T-cell (primary cell): ENCODE measurements at regions not wholly inside any gene's neighbourhood (a gene's known extent, or its start where the extent isn't known, plus 50 kb on each side); places are given as distances from the start of the nearest gene placed in this dataset.

Experiments used
- ATAC-seq, 4 experiments: fragments of 200-7000 bp in 3 of 4; fragments of 150-1000 bp in 1 of 4; cut with Tn5 transposase; replicated peaks in 1 of 4; 1 replicate in 3 of 4; 2 replicates in 1 of 4; pipeline ENCODE4 v1.10.0; 2021; ENCODE audit warnings: moderate library complexity in 3 of 4, mild to moderate bottlenecking in 2 of 4, moderate number of reproducible peaks in 1 of 4
- CTCF ChIA-PET, 2 donors: fragments of 300-600 bp; sonication (Branson Sonifier 250); formaldehyde crosslinking; loops; one replicate each; lab custom pipeline; 2022; ENCODE audit warnings: antibody characterized with exemption in 2 of 2; lab: Charles Lee
- POLR2A ChIA-PET, 2 donors: fragments of 300-600 bp; sonication (Branson Sonifier 250); formaldehyde crosslinking; loops; one replicate each; lab custom pipeline; 2022; ENCODE audit warnings: antibody characterized with exemption in 2 of 2; lab: Charles Lee
- DNase-seq, 35 experiments: peaks; one replicate each; pipeline versions ENCODE4 v3.0.0 to v3.0.0-alpha.2; 2013 to 2023
- H3K27ac ChIP-seq: one replicate; pipeline ENCODE4 v1.5.1; 2013; ENCODE audit warnings: low read length
- H3K27me3 ChIP-seq, 2 experiments: replicated peaks in 1 of 2; 1 replicate in 1 of 2; 2 replicates in 1 of 2; pipeline versions ENCODE4 v1.6.1 to v1.7.0; 2013; ENCODE audit warnings: low read length in 1 of 2, mixed read lengths in 1 of 2; ENCODE audit not compliant: control insufficient read depth in 2 of 2, insufficient read depth in 2 of 2; ENCODE audit errors: extremely low read depth in 1 of 2
- H3K36me3 ChIP-seq, 2 donors: 1 replicate in 1 of 2; 2 replicates in 1 of 2; pipeline versions ENCODE4 v1.6.1 to v1.7.0; 2013; ENCODE audit warnings: low read length in 1 of 2; ENCODE audit not compliant: control insufficient read depth in 2 of 2, insufficient read depth in 1 of 2; ENCODE audit errors: extremely low read depth in 1 of 2
- H3K4me1 ChIP-seq, 2 experiments: 1 replicate in 1 of 2; 2 replicates in 1 of 2; pipeline versions ENCODE4 v1.6.1 to v1.7.0; 2013; ENCODE audit warnings: low read length in 2 of 2, mixed read lengths in 1 of 2; ENCODE audit not compliant: insufficient read depth in 2 of 2, control insufficient read depth in 1 of 2; ENCODE audit errors: extremely low read depth in 1 of 2
- H3K4me3 ChIP-seq, 2 donors: 1 replicate in 1 of 2; 2 replicates in 1 of 2; pipeline versions ENCODE4 v1.5.1 to v1.7.0; 2013; ENCODE audit warnings: mild to moderate bottlenecking in 2 of 2, low read length in 1 of 2, moderate library complexity in 1 of 2; ENCODE audit not compliant: control insufficient read depth in 1 of 2; ENCODE audit errors: extremely low read depth in 1 of 2
- H3K9me3 ChIP-seq: 2 replicates; pipeline ENCODE4 v1.7.0; 2013
- H3K27ac Mint-ChIP-seq, 2 donors: one replicate each; pipeline ENCODE4 v1.8.0; 2020 to 2021; ENCODE audit warnings: mild to moderate bottlenecking in 2 of 2, mixed read lengths in 2 of 2
- H3K27me3 Mint-ChIP-seq, 2 donors: one replicate each; pipeline ENCODE4 v1.8.0; 2021 to 2022; ENCODE audit warnings: mixed read lengths in 2 of 2
- H3K36me3 Mint-ChIP-seq: one replicate; pipeline ENCODE4 v1.8.0; 2021; ENCODE audit warnings: mixed read lengths
- H3K4me1 Mint-ChIP-seq, 3 donors: one replicate each; pipeline ENCODE4 v1.8.0; 2020 to 2022; ENCODE audit warnings: mixed read lengths in 3 of 3, mild to moderate bottlenecking in 1 of 3
- H3K4me3 Mint-ChIP-seq, 3 donors: one replicate each; pipeline ENCODE4 v1.8.0; 2020 to 2022; ENCODE audit warnings: mild to moderate bottlenecking in 3 of 3, mixed read lengths in 3 of 3, moderate library complexity in 3 of 3
- H3K9me3 Mint-ChIP-seq, 3 donors: one replicate each; pipeline ENCODE4 v1.8.0; 2020 to 2022; ENCODE audit warnings: mixed read lengths in 3 of 3
- WGBS: methylation state at CpG from one replicate; pipeline ENCODE4 v1.1.5; 2013; ENCODE audit warnings: missing lambda C conversion rate; ENCODE audit not compliant: insufficient coverage; 5-methylcytosine and 5-hydroxymethylcytosine counted together

DNA sequence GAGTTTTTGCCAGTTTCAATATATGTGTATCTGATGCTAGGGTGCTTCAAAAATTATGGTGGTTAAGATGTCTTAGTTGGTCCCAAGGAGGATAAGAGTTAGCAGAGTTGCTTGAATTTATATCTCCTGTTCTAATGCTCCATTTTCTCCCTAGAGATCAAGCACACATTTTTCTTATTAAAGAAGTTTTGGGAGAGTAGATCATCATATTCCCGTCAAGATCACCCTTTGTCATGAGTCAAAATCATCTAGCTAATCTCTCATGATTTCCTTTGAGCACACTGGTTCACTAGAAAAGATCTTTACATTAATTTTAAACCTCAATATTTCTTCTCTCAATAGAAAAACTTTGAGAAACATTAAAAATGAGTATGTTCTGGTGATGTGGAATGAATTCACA is 429.9 kb upstream of the SEMA3A start:
- Mint-ChIP-seq H3K36me3 (no peaks in the 10 kb centered on the region), H3K4me3 (no peak overlapping the region), H3K4me1 (no peaks in the 10 kb centered on the region), H3K27ac (no peak overlapping the region), H3K9me3 (peaks cover 0 to 3% (median 0%) of the 10 kb centered on the region in 3 donors), H3K27me3 (no peaks in the 10 kb centered on the region)
- CTCF ChIA-PET = no interaction called here
- Histone ChIP-seq H3K27me3 (no peaks in the 10 kb centered on the region), H3K36me3 (no peaks in the 10 kb centered on the region), H3K27ac (no peak overlapping the region), H3K9me3 (no peaks in the 10 kb centered on the region), H3K4me3 (no peak overlapping the region), H3K4me1 (no peaks in the 10 kb centered on the region)
- POLR2A ChIA-PET = no interaction called here
- WGBS = no CpG with 5 or more reads among the region's 1 CpG
- ATAC-seq = no peak
- no peak for DNase-seq

GRCh38 chr7:84617265-84618030 is 422.9 kb upstream of the SEMA3A start:
- H3K4me3 ChIP-seq = no peak overlapping the region
- H3K27ac ChIP-seq = no peak overlapping the region
- DNase-seq = no peak
- Mint-ChIP-seq H3K9me3 (peaks cover 0 to 8% (median 3%) of the 10 kb centered on the region in 3 donors), H3K4me1 (no peaks in the 10 kb centered on the region), H3K4me3 (no peak overlapping the region), H3K27ac (no peak overlapping the region), H3K36me3 (no peaks in the 10 kb centered on the region), H3K27me3 (no peaks in the 10 kb centered on the region)
- ATAC-seq = no peak
- H3K27me3 ChIP-seq = no peaks in the 10 kb centered on the region
- CTCF ChIA-PET = no interaction called here
- WGBS = no CpG with 5 or more reads among the region's 4 CpGs
- H3K36me3 ChIP-seq = no peaks in the 10 kb centered on the region
- H3K4me1 ChIP-seq = no peaks in the 10 kb centered on the region
- POLR2A ChIA-PET = no interaction called here
- H3K9me3 ChIP-seq = no peaks in the 10 kb centered on the region

DNA sequence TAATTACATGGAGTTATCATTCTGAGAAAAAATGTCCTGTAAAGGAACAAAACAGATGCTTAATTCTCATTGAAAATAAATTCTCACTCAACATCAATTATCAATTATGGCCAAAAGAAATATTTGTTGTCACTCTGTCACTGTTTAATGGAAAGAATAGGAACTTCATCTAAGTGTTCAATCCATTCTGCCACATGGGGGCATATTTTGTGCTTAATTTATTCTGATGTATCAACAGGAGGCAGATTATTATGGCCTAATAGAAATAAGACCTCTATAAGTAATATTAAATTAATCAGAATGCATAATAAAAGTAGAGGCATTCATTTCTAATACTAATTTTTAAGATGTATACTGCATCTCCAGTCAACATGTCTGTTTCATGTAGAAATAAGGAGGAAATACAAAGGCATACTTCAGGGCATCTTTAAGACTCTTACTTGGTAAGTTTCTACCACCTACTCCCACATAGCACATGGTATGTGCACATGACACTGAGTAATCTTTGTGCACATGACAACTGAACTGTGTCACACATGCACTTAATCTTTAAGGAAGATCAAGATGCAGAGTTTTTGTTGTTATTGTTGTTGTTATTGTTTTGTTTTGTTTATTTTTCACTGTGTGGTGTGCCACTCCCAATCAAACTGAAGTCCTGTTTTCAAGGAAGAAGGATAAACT is 420.4 kb upstream of the SEMA3A start:
- no peak for ATAC-seq
- CTCF ChIA-PET = no interaction called here
- DNase-seq = no peak
- no peaks in the 10 kb centered on the region for H3K4me1 ChIP-seq
- H3K27me3 ChIP-seq = no peaks in the 10 kb centered on the region
- Mint-ChIP-seq H3K36me3 (no peaks in the 10 kb centered on the region), H3K27ac (no peak overlapping the region), H3K4me3 (no peak overlapping the region), H3K27me3 (no peaks in the 10 kb centered on the region), H3K9me3 (peaks cover 0 to 4% (median 3%) of the 10 kb centered on the region in 3 donors), H3K4me1 (no peaks in the 10 kb centered on the region)
- H3K4me3 ChIP-seq = no peak overlapping the region
- H3K9me3 ChIP-seq = no peaks in the 10 kb centered on the region
- POLR2A ChIA-PET = no interaction called here
- no peak overlapping the region for H3K27ac ChIP-seq
- H3K36me3 ChIP-seq = no peaks in the 10 kb centered on the region

- no peak for DNase-seq
- Histone ChIP-seq H3K4me3 (no peak overlapping the region), H3K9me3 (no peaks in the 10 kb centered on the region), H3K36me3 (no peaks in the 10 kb centered on the region), H3K4me1 (no peaks in the 10 kb centered on the region), H3K27me3 (no peaks in the 10 kb centered on the region), H3K27ac (no peak overlapping the region)
- ATAC-seq = no peak
- ChIA-PET POLR2A (no interaction called here), CTCF (no interaction called here)
- Mint-ChIP-seq H3K27ac (no peak overlapping the region), H3K4me1 (no peaks in the 10 kb centered on the region), H3K4me3 (no peak overlapping the region), H3K36me3 (no peaks in the 10 kb centered on the region), H3K9me3 (peaks cover 0 to 7% (median 3%) of the 10 kb centered on the region in 3 donors), H3K27me3 (no peaks in the 10 kb centered on the region)
- no CpG with 5 or more reads among the region's 5 CpGs for WGBS
Measured at GRCh38 chr7:84612981-84613681, 418.5 kb upstream of the SEMA3A start.

GRCh38 chr7:84611391-84611790 is 416.8 kb upstream of the SEMA3A start:
- no peak for DNase-seq
- H3K4me3 Mint-ChIP-seq = no peak overlapping the region
- H3K4me1 ChIP-seq = no peaks in the 10 kb centered on the region
- ChIA-PET POLR2A (no interaction called here), CTCF (no interaction called here)
- H3K27me3 Mint-ChIP-seq = no peaks in the 10 kb centered on the region
- no CpG with 5 or more reads among the region's 2 CpGs for WGBS
- H3K4me1 Mint-ChIP-seq = no peaks in the 10 kb centered on the region
- H3K36me3 Mint-ChIP-seq = no peaks in the 10 kb centered on the region
- no peak overlapping the region for H3K4me3 ChIP-seq
- H3K27me3 ChIP-seq = no peaks in the 10 kb centered on the region
- no peak overlapping the region for H3K27ac ChIP-seq
- H3K36me3 ChIP-seq = no peaks in the 10 kb centered on the region
- no peak for ATAC-seq
- peaks cover 0 to 7% (median 0%) of the 10 kb centered on the region in 3 donors for H3K9me3 Mint-ChIP-seq
- no peaks in the 10 kb centered on the region for H3K9me3 ChIP-seq
- no peak overlapping the region for H3K27ac Mint-ChIP-seq

DNA sequence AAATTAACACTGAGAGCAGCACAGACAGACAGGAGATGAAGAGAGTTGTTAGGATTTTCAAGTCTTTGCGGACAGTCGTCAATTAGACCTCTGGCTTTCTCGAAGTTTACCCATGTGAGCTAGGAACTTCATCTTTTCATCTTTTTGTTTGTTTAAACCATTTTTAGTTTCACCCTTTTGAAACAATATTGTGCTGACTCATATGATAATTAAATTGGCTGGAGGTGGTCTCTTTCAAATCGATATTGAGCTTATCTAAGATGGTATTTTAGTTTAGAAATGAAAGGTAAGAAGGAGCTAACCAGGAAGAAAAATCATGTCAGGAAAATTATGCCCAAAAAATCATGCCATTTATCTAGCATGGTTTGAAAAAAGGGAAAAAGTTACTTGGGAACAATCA is 415.8 kb upstream of the SEMA3A start:
- Histone ChIP-seq H3K4me1 (no peaks in the 10 kb centered on the region), H3K4me3 (no peak overlapping the region), H3K9me3 (no peaks in the 10 kb centered on the region), H3K27me3 (no peaks in the 10 kb centered on the region), H3K27ac (no peak overlapping the region), H3K36me3 (no peaks in the 10 kb centered on the region)
- ChIA-PET POLR2A (no interaction called here), CTCF (no interaction called here)
- DNase-seq (no peak), ATAC-seq (no peak)
- no CpG with 5 or more reads among the region's 4 CpGs for WGBS
- H3K27me3 Mint-ChIP-seq = no peaks in the 10 kb centered on the region
- no peak overlapping the region for H3K27ac Mint-ChIP-seq
- H3K9me3 Mint-ChIP-seq = peaks cover 0 to 6% (median 0%) of the 10 kb centered on the region in 3 donors
- H3K4me3 Mint-ChIP-seq = no peak overlapping the region
- no peaks in the 10 kb centered on the region for H3K4me1 Mint-ChIP-seq
- H3K36me3 Mint-ChIP-seq = no peaks in the 10 kb centered on the region
